ENCODE measurements at regions not wholly inside any gene's neighbourhood (a gene's known extent, or its start where the extent isn't known, plus 50 kb on each side); places are given as distances from the start of the nearest gene placed in this dataset.
"Not testable (repeated sequence)": the region's sequence is repeated elsewhere in the genome, so short reads cannot be mapped to it uniquely, and the experiment has no call there.

GRCh38 chr3:146705225-146705624, 100.1 kb upstream of the PLSCR5 start:
- TF ChIP-seq EZH2phosphoT487 (IDR thresholded peaks at IDR 0.05; ENCODE audit: borderline replicate concordance, low read length) (no peak), CTCF (IDR thresholded peaks at IDR 0.05; ENCODE audit: low read depth, low read length, poor library complexity, severe bottlenecking) (no peak)
- Histone ChIP-seq H3K4me1 (ENCODE audit: control insufficient read depth, low read length) (no peaks in the 10 kb centered on the region), H3K36me3 (ENCODE audit: control insufficient read depth, low read length) (no peaks in the 10 kb centered on the region), H3F3A (ENCODE audit: control insufficient read depth, insufficient read depth) (no peaks in the 10 kb centered on the region), H4K20me1 (ENCODE audit: control insufficient read depth, insufficient read depth, low read depth, low read length) (no peaks in the 10 kb centered on the region), H3K9me3 (ENCODE audit: control insufficient read depth, insufficient read depth, low read length) (no peaks in the 10 kb centered on the region), H3K27me3 (ENCODE audit: control insufficient read depth, low read length) (no peaks in the 10 kb centered on the region), H3K27ac (ENCODE audit: low read depth, low read length) (no peak overlapping the region), H3K79me2 (ENCODE audit: control insufficient read depth, low read length) (no peaks in the 10 kb centered on the region), H3K4me2 (ENCODE audit: low read length) (no peak overlapping the region), H3K9me2 (replicated peaks; ENCODE audit: control insufficient read depth, low read length) (no peaks in the 10 kb centered on the region), H3K4me3 (ENCODE audit: low read length) (no peak overlapping the region)

DNA sequence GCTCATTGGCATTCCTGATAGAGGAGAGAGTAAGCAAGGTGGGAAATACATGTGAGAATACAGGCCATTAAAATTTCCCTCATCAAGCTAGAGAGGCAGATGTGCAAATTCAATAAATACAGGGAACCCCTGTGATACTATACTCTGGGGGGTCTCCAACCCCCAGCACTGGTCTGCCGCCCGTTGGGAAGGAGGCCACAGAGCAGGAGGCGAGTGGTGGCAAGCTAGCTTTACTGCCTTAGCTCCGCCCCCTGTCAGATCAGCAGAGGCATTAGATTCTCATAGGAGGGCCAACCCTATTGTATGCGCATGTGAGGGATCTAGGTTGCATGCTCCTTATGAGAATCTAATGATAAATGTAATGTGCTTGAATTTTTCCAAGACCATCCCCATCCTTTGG, 97.1 kb upstream of the PLSCR5 start:
- Histone ChIP-seq H3K27me3 (ENCODE audit: control insufficient read depth, low read length) (no peaks in the 10 kb centered on the region), H4K20me1 (ENCODE audit: control insufficient read depth, insufficient read depth, low read depth, low read length) (no peaks in the 10 kb centered on the region), H3K27ac (ENCODE audit: low read depth, low read length) (no peak overlapping the region), H3K4me3 (ENCODE audit: low read length) (no peak overlapping the region), H3K4me1 (ENCODE audit: control insufficient read depth, low read length) (no peaks in the 10 kb centered on the region), H3F3A (ENCODE audit: control insufficient read depth, insufficient read depth) (no peaks in the 10 kb centered on the region), H3K36me3 (ENCODE audit: control insufficient read depth, low read length) (no peaks in the 10 kb centered on the region), H3K9me3 (ENCODE audit: control insufficient read depth, insufficient read depth, low read length) (no peaks in the 10 kb centered on the region), H3K79me2 (ENCODE audit: control insufficient read depth, low read length) (no peaks in the 10 kb centered on the region), H3K9me2 (replicated peaks; ENCODE audit: control insufficient read depth, low read length) (no peaks in the 10 kb centered on the region), H3K4me2 (ENCODE audit: low read length) (no peak overlapping the region)
- TF ChIP-seq CTCF (IDR thresholded peaks at IDR 0.05; ENCODE audit: low read depth, low read length, poor library complexity, severe bottlenecking) = no peak
- TF ChIP-seq EZH2phosphoT487 (IDR thresholded peaks at IDR 0.05; ENCODE audit: borderline replicate concordance, low read length) = no peak

GRCh38 chr3:146701246-146701645, 96.1 kb upstream of the PLSCR5 start:
- Histone ChIP-seq H3K79me2 (ENCODE audit: control insufficient read depth, low read length) (no peaks in the 10 kb centered on the region), H3F3A (ENCODE audit: control insufficient read depth, insufficient read depth) (no peaks in the 10 kb centered on the region), H3K9me3 (ENCODE audit: control insufficient read depth, insufficient read depth, low read length) (no peaks in the 10 kb centered on the region), H3K27me3 (ENCODE audit: control insufficient read depth, low read length) (no peaks in the 10 kb centered on the region), H4K20me1 (ENCODE audit: control insufficient read depth, insufficient read depth, low read depth, low read length) (no peaks in the 10 kb centered on the region), H3K4me1 (ENCODE audit: control insufficient read depth, low read length) (no peaks in the 10 kb centered on the region), H3K4me2 (ENCODE audit: low read length) (no peak overlapping the region), H3K9me2 (replicated peaks; ENCODE audit: control insufficient read depth, low read length) (no peaks in the 10 kb centered on the region), H3K27ac (ENCODE audit: low read depth, low read length) (no peak overlapping the region), H3K4me3 (ENCODE audit: low read length) (no peak overlapping the region), H3K36me3 (ENCODE audit: control insufficient read depth, low read length) (no peaks in the 10 kb centered on the region)
- TF ChIP-seq CTCF (IDR thresholded peaks at IDR 0.05; ENCODE audit: low read depth, low read length, poor library complexity, severe bottlenecking) (no peak), EZH2phosphoT487 (IDR thresholded peaks at IDR 0.05; ENCODE audit: borderline replicate concordance, low read length) (no peak)

DNA sequence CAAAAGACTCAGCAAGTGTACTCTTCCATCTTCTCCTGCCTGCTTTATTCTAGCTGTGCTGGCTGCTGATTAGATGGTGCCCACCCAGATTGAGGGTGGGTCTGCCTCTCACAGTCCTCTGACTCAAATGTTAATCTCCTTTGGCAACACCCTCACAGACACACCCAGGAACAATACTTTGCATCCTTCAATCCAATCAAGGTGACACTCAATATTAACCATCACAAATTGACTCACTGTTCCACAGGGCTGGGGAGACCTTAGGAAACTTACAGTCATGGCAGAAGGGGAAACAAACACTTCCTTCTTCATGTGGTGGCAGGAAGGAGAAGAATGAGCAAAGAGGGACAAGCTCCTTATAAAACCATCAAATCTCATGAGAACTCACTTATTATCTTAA, 94.9 kb upstream of the PLSCR5 start:
- not testable (repeated sequence) for H3K4me2 ChIP-seq (ENCODE audit: low read length); H3F3A ChIP-seq (ENCODE audit: control insufficient read depth, insufficient read depth); H3K36me3 ChIP-seq (ENCODE audit: control insufficient read depth, low read length); H3K79me2 ChIP-seq (ENCODE audit: control insufficient read depth, low read length); H3K9me2 ChIP-seq (replicated peaks; ENCODE audit: control insufficient read depth, low read length); H3K4me1 ChIP-seq (ENCODE audit: control insufficient read depth, low read length); H3K4me3 ChIP-seq (ENCODE audit: low read length); H3K27me3 ChIP-seq (ENCODE audit: control insufficient read depth, low read length); H4K20me1 ChIP-seq (ENCODE audit: control insufficient read depth, insufficient read depth, low read depth, low read length); H3K9me3 ChIP-seq (ENCODE audit: control insufficient read depth, insufficient read depth, low read length); H3K27ac ChIP-seq (ENCODE audit: low read depth, low read length)

All from DOHH2 (cell line).